Type B pancreatic cell (in vitro differentiated cells): ENCODE measurements at regions not wholly inside any gene's neighbourhood (a gene's known extent, or its start where the extent isn't known, plus 50 kb on each side); places are given as distances from the start of the nearest gene placed in this dataset.

ENCODE experiments used
- DNase-seq: peaks from one replicate; pipeline ENCODE4 v3.0.0; 2021; ENCODE audit warnings: mixed read lengths; ENCODE audit not compliant: unreplicated experiment; ENCODE audit errors: extremely low spot score
- H3K27ac Mint-ChIP-seq: 2 replicates; pipeline ENCODE4 v1.8.0; 2021; ENCODE audit warnings: mild to moderate bottlenecking, mixed read lengths
- H3K27me3 Mint-ChIP-seq: 2 replicates; pipeline ENCODE4 v1.8.0; 2021; ENCODE audit warnings: mixed read lengths
- H3K36me3 Mint-ChIP-seq: 2 replicates; pipeline ENCODE4 v1.8.0; 2021; ENCODE audit warnings: mixed read lengths
- H3K4me1 Mint-ChIP-seq: one replicate; pipeline ENCODE4 v1.8.0; 2021; ENCODE audit warnings: mixed read lengths; ENCODE audit not compliant: unreplicated experiment
- H3K4me3 Mint-ChIP-seq: 2 replicates; pipeline ENCODE4 v1.8.0; 2021; ENCODE audit warnings: mild to moderate bottlenecking, mixed read lengths
- H3K9me3 Mint-ChIP-seq: 2 replicates; pipeline ENCODE4 v1.8.0; 2021; ENCODE audit warnings: mixed read lengths
- TF ChIP-seq, protein P1 (sequence below): fragments of 200-600 bp; sonication (generic); conservative IDR thresholded peaks from 2 replicates; pipeline ENCODE4 v1.5.0; 2021; ENCODE audit warnings: antibody characterized with exemption, mild to moderate bottlenecking

GRCh38 chr9:89961616-89962341 lies 357.0 kb downstream of the GADD45G start:
- Mint-ChIP-seq H3K4me3 (no peak overlapping the region), H3K27me3 (peaks cover 3% of the 10 kb centered on the region), H3K36me3 (no peaks in the 10 kb centered on the region), H3K4me1 (no peaks in the 10 kb centered on the region), H3K9me3 (no peaks in the 10 kb centered on the region), H3K27ac (no peak overlapping the region)
- TF ChIP-seq, protein P1, sequence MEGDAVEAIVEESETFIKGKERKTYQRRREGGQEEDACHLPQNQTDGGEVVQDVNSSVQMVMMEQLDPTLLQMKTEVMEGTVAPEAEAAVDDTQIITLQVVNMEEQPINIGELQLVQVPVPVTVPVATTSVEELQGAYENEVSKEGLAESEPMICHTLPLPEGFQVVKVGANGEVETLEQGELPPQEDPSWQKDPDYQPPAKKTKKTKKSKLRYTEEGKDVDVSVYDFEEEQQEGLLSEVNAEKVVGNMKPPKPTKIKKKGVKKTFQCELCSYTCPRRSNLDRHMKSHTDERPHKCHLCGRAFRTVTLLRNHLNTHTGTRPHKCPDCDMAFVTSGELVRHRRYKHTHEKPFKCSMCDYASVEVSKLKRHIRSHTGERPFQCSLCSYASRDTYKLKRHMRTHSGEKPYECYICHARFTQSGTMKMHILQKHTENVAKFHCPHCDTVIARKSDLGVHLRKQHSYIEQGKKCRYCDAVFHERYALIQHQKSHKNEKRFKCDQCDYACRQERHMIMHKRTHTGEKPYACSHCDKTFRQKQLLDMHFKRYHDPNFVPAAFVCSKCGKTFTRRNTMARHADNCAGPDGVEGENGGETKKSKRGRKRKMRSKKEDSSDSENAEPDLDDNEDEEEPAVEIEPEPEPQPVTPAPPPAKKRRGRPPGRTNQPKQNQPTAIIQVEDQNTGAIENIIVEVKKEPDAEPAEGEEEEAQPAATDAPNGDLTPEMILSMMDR: no peak
- no peak for DNase-seq

- no peak overlapping the region for H3K27ac Mint-ChIP-seq
- H3K36me3 Mint-ChIP-seq: no peaks in the 10 kb centered on the region
- no peaks in the 10 kb centered on the region for H3K4me1 Mint-ChIP-seq
- no peak for DNase-seq
- no peaks in the 10 kb centered on the region for H3K9me3 Mint-ChIP-seq
- TF ChIP-seq, protein P1: no peak
- H3K27me3 Mint-ChIP-seq: no peaks in the 10 kb centered on the region
- H3K4me3 Mint-ChIP-seq: no peak overlapping the region
These were observed 358.5 kb downstream of the GADD45G start for GRCh38 chr9:89963280-89963679.

- Mint-ChIP-seq H3K4me1 (peaks cover 8% of the 10 kb centered on the region), H3K4me3 (no peak overlapping the region), H3K27ac (no peak overlapping the region), H3K27me3 (peaks cover 3% of the 10 kb centered on the region), H3K9me3 (no peaks in the 10 kb centered on the region), H3K36me3 (no peaks in the 10 kb centered on the region)
- DNase-seq: no peak
- TF ChIP-seq, protein P1: no peak
These were observed 362.7 kb downstream of the GADD45G start for GRCh38 chr9:89967527-89967926.

DNA sequence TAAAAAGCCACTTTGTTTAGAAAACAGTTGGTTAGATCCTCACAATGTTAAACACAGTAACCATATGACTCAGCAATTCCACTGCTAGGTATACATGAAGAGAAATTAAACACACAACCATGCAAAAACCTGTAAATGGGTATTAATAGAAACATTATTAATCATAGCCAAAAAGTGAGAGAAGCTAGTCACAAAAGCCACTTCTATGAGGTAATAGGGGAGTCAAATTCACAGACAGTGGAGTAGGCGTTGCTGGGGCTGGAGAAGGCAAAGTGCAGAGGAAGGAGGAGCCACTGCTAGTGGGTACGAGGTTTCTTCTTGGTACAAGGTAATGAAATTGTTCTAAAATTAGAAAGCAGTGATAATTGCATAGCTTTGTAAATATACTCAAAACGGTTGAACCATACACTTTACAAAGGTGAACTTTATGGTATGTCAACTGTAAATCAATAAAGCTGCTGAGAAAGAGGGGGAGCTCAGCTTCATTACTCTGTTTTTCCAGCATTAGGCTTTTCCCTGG lies 364.4 kb downstream of the GADD45G start:
- no peak for DNase-seq
- no peak overlapping the region for H3K4me3 Mint-ChIP-seq
- TF ChIP-seq, protein P1: no peak
- no peaks in the 10 kb centered on the region for H3K36me3 Mint-ChIP-seq
- H3K27me3 Mint-ChIP-seq: peaks cover 3% of the 10 kb centered on the region
- H3K9me3 Mint-ChIP-seq: no peaks in the 10 kb centered on the region
- no peak overlapping the region for H3K27ac Mint-ChIP-seq
- H3K4me1 Mint-ChIP-seq: peaks cover 8% of the 10 kb centered on the region

GRCh38 chr9:89969881-89970639 lies 365.2 kb downstream of the GADD45G start:
- TF ChIP-seq, protein P1: no peak
- DNase-seq: no peak
- Mint-ChIP-seq H3K4me1 (peaks cover 8% of the 10 kb centered on the region), H3K4me3 (no peak overlapping the region), H3K27ac (no peak overlapping the region), H3K36me3 (no peaks in the 10 kb centered on the region), H3K9me3 (no peaks in the 10 kb centered on the region), H3K27me3 (peaks cover 3% of the 10 kb centered on the region)
